Fibroblast of upper back skin (primary cell): ENCODE measurements at regions not wholly inside any gene's neighbourhood (a gene's known extent, or its start where the extent isn't known, plus 50 kb on each side); places are given as distances from the start of the nearest gene placed in this dataset.
"Not testable (repeated sequence)": the region's sequence is repeated elsewhere in the genome, so short reads cannot be mapped to it uniquely, and the experiment has no call there.

Experiments
- DNase-seq: peaks from one replicate; pipeline ENCODE4 v3.0.0-alpha.2; 2013

DNA sequence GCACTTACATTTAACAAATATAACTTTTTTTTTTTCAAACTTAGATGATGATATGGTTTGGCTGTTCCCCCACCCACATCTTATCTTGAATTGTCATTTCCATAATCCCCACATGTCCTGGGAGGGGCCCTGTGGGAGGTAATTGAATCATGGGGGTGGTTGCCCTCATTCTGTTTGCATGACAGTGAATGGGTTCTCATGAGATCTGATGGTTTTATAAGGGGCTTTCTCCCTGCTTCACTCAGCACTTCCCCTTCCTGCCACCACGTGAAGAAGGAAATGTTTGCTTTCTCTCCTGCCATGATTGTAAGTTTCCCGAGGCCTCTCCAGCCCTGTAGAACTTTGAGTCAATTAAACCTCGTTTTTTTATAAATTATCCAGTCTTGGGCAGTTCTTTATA, 432.6 kb downstream of the AMY1C start:
- DNase-seq = no peak

DNA sequence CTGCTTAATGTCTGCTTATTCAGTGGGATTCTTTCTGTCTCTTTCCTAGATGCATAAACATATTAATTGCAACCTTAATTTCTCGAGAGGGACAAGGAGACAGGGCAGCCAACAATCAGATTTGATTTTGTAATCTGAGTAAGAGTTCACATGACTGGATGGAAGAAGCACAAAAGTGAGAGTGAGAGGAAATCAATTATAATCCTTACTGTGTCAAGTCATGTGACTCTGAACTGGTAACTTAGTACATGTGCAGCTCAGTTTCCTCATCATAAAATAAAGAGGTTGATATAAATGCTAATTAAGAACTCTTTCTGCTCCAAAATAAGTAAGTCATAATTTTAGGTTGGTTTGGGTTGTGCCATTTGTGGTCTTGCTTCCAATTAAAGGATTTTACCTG, 439.5 kb downstream of the AMY1C start:
- no peak for DNase-seq

DNA sequence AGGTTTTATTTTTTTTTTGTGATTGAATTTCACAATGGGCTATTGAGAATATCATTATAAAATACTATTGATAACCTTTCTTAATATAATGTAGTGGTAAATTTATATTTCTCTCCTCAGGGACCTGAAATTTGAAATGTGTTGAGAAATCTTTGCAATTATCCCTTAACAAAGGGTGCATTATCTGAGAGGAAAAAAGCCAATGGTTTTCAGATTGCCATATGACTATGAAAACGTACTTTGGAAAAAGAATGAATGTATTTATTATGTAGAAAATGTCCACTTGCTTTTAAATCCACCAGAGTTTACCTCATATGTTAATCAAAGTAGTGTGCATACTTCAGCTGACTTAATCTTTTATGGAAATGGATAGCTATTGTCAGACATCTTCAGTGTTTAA, 441.1 kb downstream of the AMY1C start:
- DNase-seq = no peak

DNA sequence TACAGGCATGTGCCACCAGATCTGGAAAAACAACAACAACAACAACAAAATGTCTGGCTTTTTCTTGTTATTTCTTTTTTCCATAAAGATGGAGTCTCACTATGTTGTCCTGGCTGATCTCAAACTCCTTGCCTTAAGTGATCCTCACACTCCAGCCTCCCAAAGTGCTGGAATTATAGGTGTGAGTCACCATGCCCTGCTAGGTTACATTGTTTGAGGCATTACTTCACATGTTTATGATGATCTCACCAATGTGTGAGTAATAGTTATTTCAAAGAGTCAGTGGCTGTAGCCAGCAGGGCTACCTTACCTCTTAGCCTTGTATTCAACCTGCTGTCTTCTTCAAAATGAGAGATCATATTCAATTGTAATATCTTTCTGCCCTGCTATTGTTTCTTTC, 445.7 kb downstream of the AMY1C start:
- no peak for DNase-seq

DNA sequence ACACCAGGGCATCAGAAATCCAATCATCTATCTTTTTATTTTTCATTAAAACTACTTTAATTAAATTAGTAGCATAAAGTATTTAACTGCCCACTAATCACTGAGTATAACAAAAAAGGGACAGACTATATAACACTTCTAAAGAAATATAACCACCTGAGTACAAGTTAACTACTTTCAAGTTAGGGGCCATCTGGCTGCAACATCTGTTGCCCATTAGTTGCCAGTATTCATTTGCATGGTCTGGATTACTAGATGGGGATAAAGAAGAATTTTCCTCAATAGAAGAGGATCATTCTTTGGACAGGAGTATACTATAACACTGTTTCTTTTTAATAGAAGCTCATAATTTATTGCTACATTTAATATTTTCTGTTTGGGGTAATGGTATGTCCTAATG, 446.4 kb downstream of the AMY1C start:
- DNase-seq = no peak

DNA sequence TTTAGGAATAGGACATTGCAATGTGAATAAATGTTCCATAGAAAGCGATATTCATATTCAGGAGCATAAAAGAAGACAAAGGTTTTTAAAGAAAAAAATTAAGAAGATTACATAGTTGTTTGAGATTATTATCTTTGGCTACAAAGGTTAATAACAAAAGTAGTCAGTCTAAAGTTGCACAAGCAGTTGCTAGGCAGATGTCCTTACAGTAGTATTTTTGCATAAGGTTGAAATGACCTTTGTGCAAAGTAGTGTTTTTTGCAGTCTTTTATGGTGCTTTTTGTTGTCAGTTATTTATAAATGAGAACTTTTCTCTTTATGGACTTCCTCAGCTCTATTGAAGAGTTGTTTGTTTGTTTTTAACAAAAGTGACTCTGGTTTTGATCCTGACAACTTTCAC, 447.8 kb downstream of the AMY1C start:
- DNase-seq = no peak

DNA sequence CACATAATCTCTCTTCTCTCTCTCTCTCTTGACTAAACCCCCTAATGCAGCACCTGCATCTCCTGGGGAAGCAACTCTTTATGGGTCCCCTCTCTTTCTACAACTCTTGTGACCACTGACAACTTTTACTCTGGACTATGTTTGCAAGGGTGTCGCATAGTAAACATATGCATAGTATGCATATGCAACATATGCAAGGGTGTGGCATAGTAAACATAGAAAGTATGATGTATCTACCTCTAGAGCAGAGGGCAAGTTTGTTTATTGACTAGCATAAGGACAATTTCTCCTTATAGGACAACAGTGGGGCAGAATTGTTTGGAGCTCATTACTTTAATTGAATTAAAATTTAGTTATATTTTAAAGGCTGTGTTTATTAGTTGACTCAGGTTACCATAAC, 462.5 kb downstream of the AMY1C start:
- DNase-seq = no peak

DNA sequence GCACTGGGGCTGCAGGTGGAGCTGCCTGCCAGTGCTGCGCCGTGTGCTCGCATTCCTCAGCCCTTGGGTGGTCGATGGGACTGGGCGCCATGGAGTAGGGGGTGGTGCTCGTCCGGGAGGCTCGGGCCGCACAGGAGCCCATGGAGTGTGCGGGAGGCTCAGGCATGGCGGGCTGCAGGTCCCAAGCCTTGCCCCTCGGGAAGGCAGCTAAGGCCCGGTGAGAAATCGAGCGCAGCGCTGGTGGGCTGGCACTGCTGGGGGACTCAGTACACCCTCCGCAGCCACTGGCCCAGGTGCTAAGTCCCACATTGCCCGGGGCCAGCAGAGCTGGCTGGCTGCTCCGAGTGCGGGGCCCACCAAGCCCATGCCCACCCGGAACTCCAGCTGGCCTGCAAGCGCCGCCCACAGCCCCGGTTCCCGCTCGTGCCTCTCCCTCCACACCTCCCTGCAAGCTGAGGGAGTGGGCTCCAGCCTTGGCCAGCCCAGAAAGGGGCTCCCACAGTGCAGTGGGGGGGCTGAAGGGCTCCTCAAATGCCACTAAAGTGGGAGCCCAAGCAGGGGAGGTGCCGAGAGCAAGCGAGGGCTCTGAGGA, 467.8 kb downstream of the AMY1C start:
- not testable (repeated sequence) for DNase-seq

DNA sequence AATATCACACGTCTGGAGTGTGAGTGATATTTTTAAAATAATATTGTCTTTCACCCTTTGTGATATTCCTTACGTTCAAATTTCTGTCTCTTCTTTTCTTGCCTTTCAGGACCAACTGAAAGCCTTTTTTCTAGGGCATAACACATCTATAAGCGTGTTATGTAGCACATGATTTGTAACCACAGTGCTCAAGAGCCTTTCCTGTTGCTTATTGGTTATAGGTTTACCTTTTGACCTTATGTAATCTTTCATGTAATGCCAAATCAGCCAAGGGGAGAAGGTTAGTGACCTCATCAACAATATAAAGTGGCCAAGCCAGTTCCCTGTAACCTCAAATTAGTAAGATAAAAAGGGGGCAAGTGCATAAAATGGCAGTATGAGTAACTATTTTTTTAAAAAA, 480.2 kb downstream of the AMY1C start:
- no peak for DNase-seq

DNA sequence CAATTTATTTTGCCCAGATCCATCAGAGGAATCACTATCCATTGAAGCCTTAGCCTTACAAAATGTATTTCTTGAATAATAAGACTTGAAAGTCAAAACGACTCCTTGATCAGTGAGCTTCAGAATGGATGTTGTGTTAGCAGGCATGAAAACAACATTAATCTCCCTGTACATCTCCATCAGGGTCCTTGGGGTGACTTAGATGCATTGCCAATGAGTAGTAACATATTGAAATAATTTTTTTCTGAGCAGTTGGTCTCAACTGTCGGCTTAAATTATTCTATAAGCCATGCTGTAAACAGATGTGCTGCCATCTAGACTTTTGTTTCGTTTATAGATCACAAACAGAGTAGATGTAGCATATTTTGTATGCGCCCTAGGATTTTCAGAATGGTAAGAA, 482.0 kb downstream of the AMY1C start:
- no peak for DNase-seq

DNA sequence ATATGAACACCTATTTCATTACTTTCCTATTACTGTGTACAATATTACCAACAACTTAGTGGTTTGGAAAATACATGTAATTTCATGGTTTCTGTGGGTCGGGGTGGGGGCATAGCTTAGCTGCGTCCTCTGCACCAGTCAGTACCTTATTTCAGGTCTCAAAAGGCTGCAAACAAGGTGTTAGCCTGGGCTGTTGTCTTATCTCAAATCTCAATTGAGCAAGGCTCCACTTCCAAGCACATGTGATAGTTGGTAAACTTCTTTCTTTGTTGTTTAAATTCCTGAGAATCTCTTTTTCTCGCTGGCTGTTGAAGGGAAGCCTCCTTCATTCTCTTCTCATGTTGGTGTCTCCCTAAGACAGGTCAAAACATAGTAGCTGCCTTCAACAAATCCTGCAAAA, 485.4 kb downstream of the AMY1C start:
- no peak for DNase-seq

DNA sequence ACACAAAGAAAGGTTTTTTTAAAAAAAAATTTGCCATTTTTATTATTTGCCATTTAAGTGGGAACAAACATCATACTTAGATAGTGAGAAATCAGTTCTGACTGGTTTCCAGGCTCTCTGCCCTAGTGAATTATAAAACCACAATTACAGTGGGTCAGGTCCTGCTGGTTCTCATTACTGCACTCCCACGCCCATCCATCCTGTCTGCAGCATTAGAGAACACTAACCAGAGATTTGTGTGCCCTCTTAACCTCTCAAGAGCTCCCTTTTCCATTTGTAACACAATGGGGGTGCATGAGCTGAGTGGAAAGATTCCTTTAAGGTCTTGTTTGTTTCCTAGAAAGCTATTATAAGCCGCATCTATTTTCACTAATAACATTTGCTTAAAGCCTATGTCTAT, 489.3 kb downstream of the AMY1C start:
- DNase-seq = no peak

DNA sequence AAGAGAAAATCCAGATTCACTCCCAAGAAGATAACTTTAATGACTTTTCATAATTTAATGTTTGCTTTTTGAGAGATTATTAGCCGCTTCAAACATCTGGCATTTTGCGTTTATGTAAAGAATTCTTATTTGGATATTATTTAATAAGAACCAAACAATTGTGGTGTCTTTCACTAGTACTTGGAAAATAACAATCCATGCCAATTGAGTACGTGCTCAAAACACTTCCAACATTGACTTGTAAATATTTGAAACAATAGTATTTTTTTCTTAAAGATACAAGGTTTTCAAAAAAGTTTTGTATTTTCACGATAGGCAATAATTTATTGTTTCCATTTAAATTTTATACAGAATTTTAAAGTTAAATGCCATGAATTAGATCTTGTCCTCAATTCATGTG, 498.7 kb downstream of the AMY1C start:
- DNase-seq = no peak

DNA sequence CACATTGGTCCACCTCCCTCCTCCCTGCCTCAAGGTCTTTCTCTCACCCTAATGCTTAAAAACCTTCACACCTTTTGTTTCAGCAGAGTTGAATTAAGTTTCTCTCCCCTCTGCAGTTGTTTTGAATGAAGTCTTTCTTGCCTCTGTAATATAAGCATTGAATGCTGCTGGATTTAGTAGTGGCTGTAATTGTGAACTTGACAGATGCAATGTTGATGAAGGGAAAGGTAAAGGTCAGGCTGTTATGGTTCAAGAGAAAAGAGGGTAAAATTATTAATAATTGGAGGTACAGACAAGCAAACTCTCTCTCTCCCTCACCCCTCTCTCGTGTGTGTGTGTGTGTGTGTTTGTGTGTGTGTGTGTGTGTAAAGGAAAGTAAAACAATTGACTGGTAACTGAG, 509.8 kb downstream of the AMY1C start:
- DNase-seq = no peak

DNA sequence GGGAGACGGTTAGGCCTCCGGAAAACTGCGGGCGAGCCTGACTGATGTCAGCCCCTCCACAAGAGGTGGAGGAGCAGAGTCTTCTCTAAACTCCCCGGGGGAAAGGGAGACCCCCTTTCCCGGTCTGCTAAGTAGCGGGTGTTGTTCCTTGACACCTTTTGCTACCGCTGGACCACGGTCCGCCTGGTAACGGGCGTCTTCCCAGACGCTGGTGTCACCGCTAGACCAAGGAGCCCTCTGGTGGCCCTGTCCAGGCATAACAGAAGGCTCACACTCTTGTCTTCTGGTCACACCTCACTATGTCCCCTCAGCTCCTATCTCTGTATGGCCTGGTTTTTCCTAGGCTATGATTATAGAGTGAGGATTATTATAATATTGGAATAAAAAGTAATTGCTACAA, 513.4 kb downstream of the AMY1C start:
- DNase-seq = not testable (repeated sequence)

DNA sequence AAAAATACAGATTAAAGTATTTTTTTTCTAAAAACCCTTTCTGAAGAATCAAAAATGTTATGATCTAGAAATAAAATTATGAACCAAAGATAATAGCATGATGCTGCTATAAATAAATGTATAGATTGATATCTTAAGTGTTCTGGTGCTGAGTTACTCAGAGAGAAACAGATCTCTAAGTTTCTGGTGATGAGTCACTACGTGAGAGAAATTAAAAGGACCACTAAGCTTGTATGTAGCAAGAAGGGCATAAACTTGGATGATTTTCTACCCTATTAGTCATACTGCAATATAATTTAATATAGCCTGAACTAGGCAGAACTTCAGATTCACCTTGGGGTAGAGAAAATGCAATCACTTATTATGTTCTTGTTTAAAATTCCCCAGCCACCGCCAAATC, 514.8 kb downstream of the AMY1C start:
- DNase-seq = peak; percentile 1

DNA sequence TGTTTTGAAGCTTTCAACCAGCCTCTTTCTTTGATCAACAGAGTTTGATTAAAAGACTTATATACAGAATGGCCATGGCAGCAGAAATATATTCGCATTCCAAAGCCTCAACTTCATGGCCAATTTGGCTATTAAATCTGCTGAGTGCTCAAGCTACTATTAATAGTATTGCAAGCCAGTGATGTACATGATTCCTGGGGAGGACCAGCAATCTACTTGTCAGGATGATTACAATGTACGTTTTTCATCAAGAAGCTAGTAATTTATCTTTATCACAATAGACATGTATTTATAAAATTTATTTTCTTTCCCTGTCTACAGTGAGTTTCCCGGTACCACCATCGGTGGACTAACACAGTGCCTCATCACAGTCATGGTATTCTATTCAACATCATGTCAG, 515.5 kb downstream of the AMY1C start:
- DNase-seq = no peak

DNA sequence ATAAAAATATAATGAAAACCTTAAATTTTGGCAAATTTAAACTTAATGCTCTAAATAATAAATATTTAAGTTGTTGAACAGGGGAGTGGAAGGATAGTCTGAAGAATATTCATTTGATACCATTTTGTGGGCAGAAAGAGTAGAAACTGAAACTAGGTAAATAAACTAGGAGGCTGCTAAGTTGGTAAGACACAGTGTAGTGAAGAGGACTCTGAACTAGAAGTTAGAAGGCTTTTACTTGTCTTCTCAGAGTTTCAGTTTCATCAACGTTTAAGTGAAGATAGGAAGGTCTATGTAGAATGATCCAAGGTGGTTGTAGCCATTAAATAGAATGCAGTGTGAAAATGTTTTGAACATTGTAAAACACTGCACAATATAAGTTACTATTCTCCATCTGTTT, 516.9 kb downstream of the AMY1C start:
- DNase-seq = no peak

DNA sequence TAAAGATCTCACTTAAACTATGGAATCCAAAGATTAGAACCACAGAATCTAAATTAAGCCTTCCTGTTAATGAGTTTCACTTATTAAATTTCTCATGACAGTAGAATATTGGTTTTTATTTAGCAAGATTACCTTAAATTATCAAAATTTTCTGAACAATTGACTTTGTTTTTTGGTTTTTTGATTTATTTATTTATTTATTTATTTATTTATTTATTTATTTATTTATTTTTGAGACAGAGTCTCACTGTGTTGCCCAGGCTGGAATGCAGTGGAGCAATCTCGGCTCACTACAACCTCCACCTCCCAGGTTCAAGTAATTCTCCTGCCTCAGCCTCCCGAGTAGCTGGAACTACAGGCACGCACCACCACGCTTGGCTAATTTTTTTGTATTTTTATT, 538.6 kb downstream of the AMY1C start:
- DNase-seq = not testable (repeated sequence)

DNA sequence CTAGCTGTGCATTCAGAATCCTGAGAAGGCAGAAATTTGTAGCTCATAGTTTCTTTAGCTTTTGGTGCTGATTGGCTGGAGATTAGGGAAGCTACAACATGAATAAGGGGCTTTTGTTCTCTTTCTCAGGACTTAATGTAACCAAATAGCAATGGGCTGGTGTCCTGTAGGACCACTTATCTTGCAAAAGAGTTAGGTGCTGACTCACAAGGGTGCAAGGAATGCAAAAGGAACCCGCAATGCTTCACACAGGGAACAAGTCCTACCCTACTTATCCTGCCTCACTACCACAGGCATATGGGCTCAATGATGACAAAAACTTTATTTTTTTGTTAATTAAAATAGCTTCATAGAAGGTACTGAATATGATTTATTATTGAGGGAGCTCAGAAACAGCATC, 541.5 kb downstream of the AMY1C start:
- DNase-seq = no peak

DNA sequence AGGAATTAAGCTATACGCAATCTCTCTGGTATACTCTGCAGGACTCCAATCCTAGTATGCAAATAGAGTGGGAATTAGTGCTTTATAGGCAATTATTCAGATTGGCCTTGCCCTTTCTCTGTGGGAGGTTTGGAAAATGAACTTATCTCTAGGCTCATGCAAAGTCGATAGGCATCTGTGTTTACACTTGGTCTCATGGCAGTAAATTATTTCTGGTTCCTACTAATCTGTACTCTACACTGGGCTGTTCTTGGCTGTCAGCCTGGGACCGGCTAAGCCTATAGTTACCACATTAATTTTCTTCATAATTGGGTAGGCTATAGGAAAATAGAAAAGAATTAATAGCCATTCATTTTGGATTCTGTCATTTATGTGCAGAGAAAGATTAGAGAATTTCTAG, 544.6 kb downstream of the AMY1C start:
- no peak for DNase-seq

DNA sequence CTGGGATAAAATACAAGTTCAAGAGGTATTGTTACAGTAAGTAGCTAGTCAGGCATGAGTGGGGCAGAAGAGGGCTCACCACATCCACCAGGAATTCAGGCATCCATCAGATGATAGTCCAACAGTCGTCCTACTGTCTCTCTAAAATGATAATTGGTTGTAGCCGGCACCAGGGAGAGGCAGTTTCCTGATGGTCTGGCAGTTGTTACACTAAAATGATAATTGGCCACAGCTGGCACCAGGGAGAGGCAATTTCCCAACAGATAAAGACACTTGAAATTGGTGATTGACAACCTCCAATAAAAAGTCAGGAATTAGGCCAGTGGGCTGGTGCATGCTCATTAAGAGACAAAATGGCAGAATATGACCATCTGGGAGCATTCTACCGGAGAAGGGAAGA, 545.8 kb downstream of the AMY1C start:
- DNase-seq = no peak

DNA sequence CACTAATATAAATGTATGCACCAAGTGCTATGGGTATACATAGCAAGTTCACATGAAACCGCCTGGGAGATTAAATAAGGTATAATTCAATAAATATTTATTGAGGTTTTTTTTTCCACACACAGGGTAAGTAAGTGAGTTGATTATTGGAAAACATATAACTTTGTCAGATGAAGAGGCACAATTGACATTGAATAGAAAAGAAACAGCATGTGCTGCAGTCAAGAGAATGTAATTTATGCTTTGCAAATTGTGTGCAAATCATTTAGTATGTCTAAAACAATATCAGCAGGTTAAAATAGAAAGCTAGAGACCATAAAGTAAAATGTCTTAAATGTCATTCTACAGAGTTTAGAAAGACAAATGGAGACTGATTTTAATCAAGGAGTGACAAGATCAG, 560.0 kb downstream of the AMY1C start:
- no peak for DNase-seq

DNA sequence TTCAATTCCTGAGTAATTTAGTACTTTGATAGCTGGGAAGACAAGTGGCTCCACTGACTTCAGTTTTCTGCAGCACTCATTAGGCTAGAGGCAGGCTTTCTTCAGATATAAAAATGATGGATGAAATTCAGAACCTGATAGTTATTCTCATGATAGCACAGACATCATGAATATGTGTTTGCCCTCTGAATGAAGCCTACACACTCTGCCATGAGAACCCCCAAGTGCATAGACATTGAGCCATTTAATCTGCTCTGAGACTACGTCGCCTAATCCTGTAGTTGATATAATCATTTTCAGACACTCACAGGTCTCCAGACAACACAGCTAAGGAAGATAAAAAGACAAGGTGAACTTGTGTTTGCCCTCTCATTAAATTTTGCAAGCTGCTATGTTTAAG, 566.1 kb downstream of the AMY1C start:
- no peak for DNase-seq

DNA sequence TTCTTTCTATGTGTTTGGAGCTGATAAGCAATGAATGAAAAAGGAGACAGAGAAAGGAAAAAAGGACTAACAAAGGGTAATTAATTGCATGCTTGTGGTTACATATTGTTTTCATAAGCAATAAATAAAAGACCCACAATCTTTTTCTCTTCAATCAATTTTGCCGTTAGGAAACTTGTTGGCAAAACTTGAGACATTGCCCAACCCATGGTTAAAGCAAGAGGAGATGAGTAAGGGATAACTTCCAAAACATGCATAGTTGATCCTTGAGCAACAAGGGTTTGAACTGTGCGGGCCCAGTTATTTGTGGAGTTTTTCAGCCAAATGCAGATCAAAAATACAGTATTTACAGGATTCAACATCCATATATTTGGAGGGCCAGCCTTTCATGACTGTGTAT, 572.4 kb downstream of the AMY1C start:
- no peak for DNase-seq

DNA sequence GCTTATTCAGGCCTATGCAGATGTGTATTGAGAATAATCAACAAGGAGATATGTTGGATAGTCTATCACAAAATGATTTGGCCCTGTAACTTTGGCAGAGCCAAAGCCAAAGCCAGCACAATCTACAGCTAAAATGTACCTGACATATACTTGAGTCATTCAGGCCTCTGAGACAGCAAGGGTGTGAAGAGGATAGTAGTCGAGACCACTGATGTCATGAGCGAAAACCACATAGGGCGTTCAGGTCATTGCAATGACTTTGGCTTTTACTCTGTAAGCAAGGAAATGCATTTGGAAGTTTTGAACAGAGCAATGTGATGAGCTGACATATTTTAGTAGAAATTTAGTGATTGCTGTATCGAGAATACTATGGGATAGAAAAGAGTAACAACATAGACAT, 579.6 kb downstream of the AMY1C start:
- DNase-seq = no peak
